HUES64 (cell line): ENCODE measurements at regions not wholly inside any gene's neighbourhood (a gene's known extent, or its start where the extent isn't known, plus 50 kb on each side); places are given as distances from the start of the nearest gene placed in this dataset.

ENCODE experiments used
- H3K27ac ChIP-seq: 2 replicates; pipeline ENCODE4 v1.7.0; 2013; ENCODE audit warnings: low read depth, low read length, inconsistent platforms
- H3K27me3 ChIP-seq: 2 replicates; pipeline ENCODE4 v1.6.1; 2013; ENCODE audit warnings: mild to moderate bottlenecking, low read length; ENCODE audit not compliant: insufficient read depth
- H3K36me3 ChIP-seq: 2 replicates; pipeline ENCODE4 v1.6.1; 2013; ENCODE audit warnings: mild to moderate bottlenecking, low read length; ENCODE audit not compliant: insufficient read depth
- H3K4me1 ChIP-seq: 2 replicates; pipeline ENCODE4 v1.6.1; 2013; ENCODE audit warnings: mild to moderate bottlenecking, low read length, moderate library complexity; ENCODE audit not compliant: insufficient read depth
- H3K4me3 ChIP-seq: 2 replicates; pipeline ENCODE4 v1.5.1; 2013; ENCODE audit warnings: mild to moderate bottlenecking, low read length, moderate library complexity
- H3K9ac ChIP-seq: 2 replicates; pipeline ENCODE4 v1.6.1; 2013; ENCODE audit warnings: mild to moderate bottlenecking, low read depth, low read length
- H3K9me3 ChIP-seq: 2 replicates; pipeline ENCODE4 v1.6.1; 2013; ENCODE audit warnings: low read depth, low read length; ENCODE audit not compliant: insufficient read depth
- WGBS: fragments of 150-250, 120-280 bp; methylation state at CpG from one replicate; pipeline ENCODE4 v1.1.7; 2013; ENCODE audit warnings: missing lambda C conversion rate; 5-methylcytosine and 5-hydroxymethylcytosine counted together

DNA sequence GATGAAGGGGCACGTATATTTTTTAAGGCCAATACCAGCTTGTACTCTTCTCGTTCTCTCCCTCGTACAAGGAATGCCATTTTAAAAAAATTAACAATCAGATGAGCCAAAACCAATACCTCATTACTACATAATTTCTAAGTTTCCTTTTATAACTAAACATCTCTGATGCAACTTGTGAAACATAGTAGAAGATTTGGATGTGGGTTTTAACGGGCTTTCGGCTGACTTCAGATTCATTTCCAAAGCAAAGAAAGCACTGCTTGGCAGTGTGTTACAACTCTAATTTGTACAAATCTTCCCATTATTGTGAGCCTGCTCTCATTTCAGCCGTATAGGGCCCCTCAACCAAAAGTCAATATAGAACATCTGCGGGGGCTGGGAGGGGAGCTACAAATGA is 99.1 kb upstream of the TMCC3 start:
- H3K9ac ChIP-seq, result no peak overlapping the region
- no peaks in the 10 kb centered on the region for H3K9me3 ChIP-seq
- no peak overlapping the region for H3K4me3 ChIP-seq
- no peaks in the 10 kb centered on the region for H3K4me1 ChIP-seq
- 95% methylated on average over 7 of the region's 7 CpGs for WGBS
- no peaks in the 10 kb centered on the region for H3K36me3 ChIP-seq
- no peak overlapping the region for H3K27ac ChIP-seq
- H3K27me3 ChIP-seq, result no peaks in the 10 kb centered on the region

GRCh38 chr12:94748726-94749421 is 98.5 kb upstream of the TMCC3 start:
- no peaks in the 10 kb centered on the region for H3K4me1 ChIP-seq
- no peaks in the 10 kb centered on the region for H3K27me3 ChIP-seq
- H3K4me3 ChIP-seq, result no peak overlapping the region
- 95% methylated on average over 8 of the region's 10 CpGs for WGBS
- H3K27ac ChIP-seq, result no peak overlapping the region
- H3K36me3 ChIP-seq, result no peaks in the 10 kb centered on the region
- no peak overlapping the region for H3K9ac ChIP-seq
- no peaks in the 10 kb centered on the region for H3K9me3 ChIP-seq

DNA sequence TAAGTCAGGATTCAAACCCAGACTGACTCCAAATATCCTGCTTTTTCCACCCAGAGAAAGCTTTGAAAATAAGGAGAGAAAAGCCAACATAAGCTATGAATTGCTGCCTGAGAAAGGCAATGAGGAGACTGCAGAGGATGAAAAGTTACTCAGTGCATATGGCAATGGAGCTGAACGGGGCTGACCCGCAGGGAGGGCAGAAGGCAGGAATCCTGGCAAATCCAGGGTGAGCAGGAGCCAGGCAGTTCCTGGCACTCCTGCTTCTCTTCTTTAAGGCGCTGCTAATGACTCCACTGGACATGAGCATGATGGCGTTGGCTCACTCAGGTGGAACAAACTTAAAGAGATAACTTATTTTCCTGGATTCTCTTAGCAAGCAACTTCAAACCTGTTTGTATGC is 95.2 kb upstream of the TMCC3 start:
- H3K9me3 ChIP-seq, result no peaks in the 10 kb centered on the region
- H3K9ac ChIP-seq, result no peak overlapping the region
- no peak overlapping the region for H3K27ac ChIP-seq
- H3K36me3 ChIP-seq, result no peaks in the 10 kb centered on the region
- 85% methylated on average over 4 of the region's 4 CpGs for WGBS
- no peaks in the 10 kb centered on the region for H3K27me3 ChIP-seq
- no peak overlapping the region for H3K4me3 ChIP-seq
- peaks cover 7% of the 10 kb centered on the region; the same call in 1 of the 2 replicates for H3K4me1 ChIP-seq

DNA sequence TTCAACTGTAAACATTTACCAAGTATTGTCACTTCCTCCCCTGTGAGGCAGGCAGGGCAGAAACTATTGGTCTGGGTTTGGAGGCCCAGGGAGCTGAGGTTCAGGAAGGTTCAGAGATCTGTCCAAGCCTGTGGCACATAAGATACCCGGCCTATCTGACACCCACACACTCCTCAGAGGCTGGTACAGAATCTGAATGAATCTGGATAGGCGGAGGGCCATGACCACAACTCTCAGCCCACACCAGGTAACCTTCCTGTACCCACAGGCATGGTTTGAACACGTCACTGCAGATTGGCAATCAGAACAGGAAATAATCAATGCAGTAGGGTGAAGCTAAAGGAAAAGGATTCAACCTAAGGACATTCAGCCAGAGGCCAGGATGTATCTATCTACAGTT is 92.8 kb upstream of the TMCC3 start:
- Histone ChIP-seq H3K4me1 (peaks cover 7% of the 10 kb centered on the region; the same call in 1 of the 2 replicates), H3K9ac (no peak overlapping the region), H3K36me3 (no peaks in the 10 kb centered on the region), H3K27ac (no peak overlapping the region), H3K4me3 (no peak overlapping the region), H3K27me3 (no peaks in the 10 kb centered on the region), H3K9me3 (no peaks in the 10 kb centered on the region)
- 83% methylated on average over 3 of the region's 3 CpGs for WGBS

- Histone ChIP-seq H3K9ac (no peak overlapping the region; the same call in 1 of the 2 replicates), H3K4me1 (peaks cover 7% of the 10 kb centered on the region; the same call in 1 of the 2 replicates), H3K36me3 (no peaks in the 10 kb centered on the region), H3K9me3 (no peaks in the 10 kb centered on the region), H3K27ac (no peak overlapping the region), H3K4me3 (no peak overlapping the region), H3K27me3 (no peaks in the 10 kb centered on the region)
- 45% methylated on average over 5 of the region's 5 CpGs for WGBS
Observed at GRCh38 chr12:94740601-94741362, 90.4 kb upstream of the TMCC3 start.

DNA sequence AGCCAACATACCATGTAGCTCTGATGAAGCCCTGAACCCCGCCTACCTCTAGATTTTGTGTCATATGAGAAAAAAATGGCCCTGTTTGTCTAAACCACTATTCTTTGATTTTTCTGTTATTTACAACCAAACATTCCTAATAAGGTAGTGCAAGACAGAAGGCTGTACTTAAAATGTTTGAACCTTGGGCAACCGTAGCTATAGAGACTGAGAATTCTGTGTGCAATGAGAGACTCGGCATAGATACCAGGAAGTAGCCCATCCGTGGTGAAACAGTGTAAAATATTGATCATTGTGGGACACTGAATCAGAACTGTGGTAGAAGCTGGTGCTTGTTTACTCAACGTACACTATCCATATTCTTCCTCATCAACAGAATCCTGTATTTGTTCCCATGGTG is 86.5 kb upstream of the TMCC3 start:
- H3K27ac ChIP-seq, result no peak overlapping the region
- no peaks in the 10 kb centered on the region for H3K9me3 ChIP-seq
- H3K27me3 ChIP-seq, result no peaks in the 10 kb centered on the region
- no peaks in the 10 kb centered on the region for H3K36me3 ChIP-seq
- H3K9ac ChIP-seq, result no peak overlapping the region
- no peak overlapping the region for H3K4me3 ChIP-seq
- peaks cover 7% of the 10 kb centered on the region; the same call in 1 of the 2 replicates for H3K4me1 ChIP-seq
- 96% methylated on average over 5 of the region's 5 CpGs for WGBS

- Histone ChIP-seq H3K9me3 (no peaks in the 10 kb centered on the region), H3K4me3 (no peak overlapping the region), H3K36me3 (no peaks in the 10 kb centered on the region), H3K27me3 (no peaks in the 10 kb centered on the region), H3K4me1 (peaks cover 4% of the 10 kb centered on the region; the same call in 1 of the 2 replicates), H3K9ac (no peak overlapping the region), H3K27ac (no peak overlapping the region)
- 83% methylated on average over 3 of the region's 3 CpGs for WGBS
Observed at GRCh38 chr12:94736004-94736403, 85.6 kb upstream of the TMCC3 start.

DNA sequence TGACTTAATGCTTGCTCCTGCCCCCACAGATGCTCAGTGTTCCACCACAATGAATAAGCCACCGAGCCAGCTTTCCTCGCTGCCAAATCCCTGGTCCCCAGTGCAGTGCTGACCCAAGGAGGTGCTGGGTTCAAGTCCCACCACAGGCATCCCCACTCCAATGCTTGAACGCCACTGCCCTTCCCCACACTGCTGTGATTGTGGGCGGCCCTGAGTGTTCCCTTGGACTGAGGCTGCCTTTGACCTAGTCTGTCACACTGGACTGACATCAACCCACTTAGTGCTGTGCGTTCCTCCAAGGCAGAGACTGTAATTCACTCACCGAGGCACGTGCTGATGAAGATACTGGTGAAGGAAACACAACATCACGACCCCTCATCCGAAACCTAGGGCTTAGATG is 83.4 kb upstream of the TMCC3 start:
- Histone ChIP-seq H3K4me3 (no peak overlapping the region), H3K4me1 (0 out of 2 replicates have a peak, but pooled peaks cover 3% of the 10 kb centered on the region), H3K36me3 (no peaks in the 10 kb centered on the region), H3K9ac (no peak overlapping the region), H3K9me3 (no peaks in the 10 kb centered on the region), H3K27ac (no peak overlapping the region), H3K27me3 (no peaks in the 10 kb centered on the region)
- 95% methylated on average over 9 of the region's 9 CpGs for WGBS

DNA sequence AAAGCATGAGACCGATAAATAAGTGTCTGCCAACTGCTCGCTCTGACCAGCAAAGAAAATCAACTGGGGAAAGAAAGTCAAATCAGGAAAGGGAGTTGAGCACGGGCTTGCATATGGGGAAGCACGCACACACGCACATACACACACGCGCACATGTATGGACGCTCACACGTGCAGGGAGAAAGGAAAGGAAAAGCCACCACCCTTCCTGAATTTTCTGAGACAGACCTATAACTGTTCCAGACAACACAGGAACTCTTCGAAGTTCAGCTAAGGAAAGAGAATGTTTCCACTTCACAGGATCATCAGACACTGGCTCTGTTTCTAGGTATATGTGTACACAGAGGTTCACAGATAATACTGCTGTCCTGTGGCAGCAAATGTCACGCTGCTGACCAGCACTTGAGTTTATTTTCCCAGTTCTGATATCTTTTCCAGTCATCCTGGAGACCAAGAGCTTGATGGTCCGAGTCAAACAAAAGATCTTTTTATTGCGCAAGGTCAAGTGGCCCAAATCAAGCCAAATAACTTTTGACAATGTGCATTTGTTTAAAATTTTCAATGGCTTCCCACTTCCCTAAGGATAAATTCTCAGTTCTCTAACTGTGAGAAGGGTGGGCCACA is 82.1 kb upstream of the TMCC3 start:
- H3K27me3 ChIP-seq, result no peaks in the 10 kb centered on the region
- no peaks in the 10 kb centered on the region for H3K36me3 ChIP-seq
- no peaks in the 10 kb centered on the region for H3K9me3 ChIP-seq
- 0 out of 2 replicates have a peak, but pooled peaks cover 3% of the 10 kb centered on the region for H3K4me1 ChIP-seq
- 95% methylated on average over 13 of the region's 13 CpGs for WGBS
- no peak overlapping the region for H3K4me3 ChIP-seq
- H3K9ac ChIP-seq, result no peak overlapping the region
- H3K27ac ChIP-seq, result no peak overlapping the region

DNA sequence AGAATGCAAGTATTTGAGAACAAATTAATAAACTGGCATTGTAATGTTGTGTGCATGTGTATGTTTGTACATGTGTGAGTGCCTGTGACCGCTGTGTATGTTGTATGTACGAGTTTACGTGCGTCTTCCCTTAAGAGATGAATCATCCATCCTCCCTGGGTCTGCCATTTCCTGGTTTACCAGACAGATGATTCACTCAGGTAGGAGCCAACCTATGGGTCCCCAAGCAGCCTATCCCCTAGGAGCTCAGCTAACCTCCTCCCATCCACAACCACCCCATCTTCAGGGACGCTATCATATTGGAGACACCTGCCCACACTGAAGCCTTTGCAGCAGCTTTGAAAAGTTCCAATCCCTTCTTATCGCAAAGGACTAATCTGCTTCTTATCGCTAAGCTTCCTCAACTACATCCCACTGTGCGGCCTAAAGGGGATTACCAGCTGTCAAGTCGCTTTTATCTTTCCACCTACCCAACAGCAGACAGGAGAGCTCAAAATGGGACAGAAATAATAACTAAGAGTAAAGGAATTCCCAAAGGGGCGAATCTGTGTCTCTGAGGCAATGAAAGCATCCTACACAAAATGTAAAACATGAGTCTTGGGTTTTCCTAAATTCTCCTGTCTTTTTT is 81.5 kb upstream of the TMCC3 start:
- 89% methylated on average over 10 of the region's 10 CpGs for WGBS
- no peak overlapping the region for H3K27ac ChIP-seq
- no peaks in the 10 kb centered on the region for H3K27me3 ChIP-seq
- no peak overlapping the region for H3K4me3 ChIP-seq
- H3K36me3 ChIP-seq, result no peaks in the 10 kb centered on the region
- H3K9me3 ChIP-seq, result no peaks in the 10 kb centered on the region
- H3K4me1 ChIP-seq, result 0 out of 2 replicates have a peak, but pooled peaks cover 3% of the 10 kb centered on the region
- H3K9ac ChIP-seq, result no peak overlapping the region

GRCh38 chr12:94730847-94731246 is 80.5 kb upstream of the TMCC3 start:
- H3K9ac ChIP-seq, result no peak overlapping the region
- no peaks in the 10 kb centered on the region for H3K27me3 ChIP-seq
- WGBS, result 97% methylated on average over 4 of the region's 4 CpGs
- H3K27ac ChIP-seq, result no peak overlapping the region
- H3K4me3 ChIP-seq, result no peak overlapping the region
- H3K4me1 ChIP-seq, result peaks cover 8% of the 10 kb centered on the region
- no peaks in the 10 kb centered on the region for H3K9me3 ChIP-seq
- no peaks in the 10 kb centered on the region for H3K36me3 ChIP-seq
